UCSD-AML1 (cell line): ENCODE measurements at regions not wholly inside any gene's neighbourhood (a gene's known extent, or its start where the extent isn't known, plus 50 kb on each side); places are given as distances from the start of the nearest gene placed in this dataset.

Experiments used
- DNase-seq: peaks from one replicate; lab custom pipeline; 2025; ENCODE audit not compliant: unreplicated experiment; lab: John Stamatoyannopoulos, UW

GRCh38 chrX:39616098-39616729 is 481.5 kb downstream of the BCOR start:
- no peak for DNase-seq

GRCh38 chrX:39616731-39617130 is 481.0 kb downstream of the BCOR start:
- DNase-seq = no peak

GRCh38 chrX:39618178-39618577 is 479.6 kb downstream of the BCOR start:
- no peak for DNase-seq

- peak; percentile 57 for DNase-seq
Observed at GRCh38 chrX:39619182-39620009, 478.4 kb downstream of the BCOR start.

GRCh38 chrX:39624166-39624565 is 473.6 kb downstream of the BCOR start:
- no peak for DNase-seq

GRCh38 chrX:39625810-39626209 is 471.9 kb downstream of the BCOR start:
- DNase-seq = no peak

GRCh38 chrX:39626749-39627148 is 471.0 kb downstream of the BCOR start:
- DNase-seq = no peak

GRCh38 chrX:39627257-39627656 is 470.5 kb downstream of the BCOR start:
- DNase-seq = no peak

GRCh38 chrX:39629001-39629400 is 468.8 kb downstream of the BCOR start:
- no peak for DNase-seq

- no peak for DNase-seq
Observed at GRCh38 chrX:39630344-39630743, 467.4 kb downstream of the BCOR start.

- DNase-seq = no peak
Observed at GRCh38 chrX:39631276-39632229, 466.2 kb downstream of the BCOR start.

- peak; percentile 57 for DNase-seq
Observed at GRCh38 chrX:39633293-39633692, 464.5 kb downstream of the BCOR start.

- DNase-seq = no peak
Observed at GRCh38 chrX:39636481-39636880, 461.3 kb downstream of the BCOR start.

- no peak for DNase-seq
Observed at GRCh38 chrX:39638526-39638925, 459.2 kb downstream of the BCOR start.

GRCh38 chrX:39639871-39640270 is 457.9 kb downstream of the BCOR start:
- DNase-seq = no peak

GRCh38 chrX:39640866-39641265 is 456.9 kb downstream of the BCOR start:
- DNase-seq = no peak

- no peak for DNase-seq
Observed at GRCh38 chrX:39642071-39642470, 455.7 kb downstream of the BCOR start.

- no peak for DNase-seq
Observed at GRCh38 chrX:39643550-39643949, 454.2 kb downstream of the BCOR start.

GRCh38 chrX:39645178-39645895 is 452.4 kb downstream of the BCOR start:
- DNase-seq = no peak

- no peak for DNase-seq
Observed at GRCh38 chrX:39648548-39649254, 449.1 kb downstream of the BCOR start.
